ENCODE measurements at regions not wholly inside any gene's neighbourhood (a gene's known extent, or its start where the extent isn't known, plus 50 kb on each side); places are given as distances from the start of the nearest gene placed in this dataset.

DNA sequence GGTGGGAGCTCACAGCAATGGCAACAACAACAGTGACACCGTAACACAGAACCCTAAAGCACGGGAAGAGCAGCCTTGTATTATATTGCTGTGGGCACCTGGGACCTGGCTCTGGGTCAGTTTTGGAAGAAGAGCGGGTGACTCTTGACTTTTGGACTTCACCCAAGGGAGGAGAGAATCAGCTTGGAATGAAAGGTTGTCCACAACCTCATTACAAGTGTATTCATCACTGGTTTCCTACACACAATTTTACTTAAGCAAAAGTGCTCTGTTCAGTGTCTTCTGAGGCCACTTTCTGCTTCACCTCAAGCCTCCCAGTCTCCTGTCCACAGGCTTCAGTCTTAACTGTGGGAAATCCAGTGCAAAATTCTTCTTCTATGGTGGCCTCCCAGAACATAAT is 263.8 kb downstream of the KCNE4 start:
- TF ChIP-seq FOXM1 (IDR thresholded peaks at IDR 0.05; ENCODE audit: borderline replicate concordance) (no peak), FOXK2 (IDR thresholded peaks at IDR 0.05) (no peak), FOXA1 (IDR thresholded peaks at IDR 0.05) (no peak), SUZ12 (IDR thresholded peaks at IDR 0.05) (no peak), TARDBP (IDR thresholded peaks at IDR 0.05) (no peak), BHLHE40 (IDR thresholded peaks at IDR 0.05; ENCODE audit: borderline replicate concordance) (no peak), SP1 (IDR thresholded peaks at IDR 0.05) (no peak), ELF4 (IDR thresholded peaks at IDR 0.05) (no peak)
- TF ChIP-seq, protein P1, sequence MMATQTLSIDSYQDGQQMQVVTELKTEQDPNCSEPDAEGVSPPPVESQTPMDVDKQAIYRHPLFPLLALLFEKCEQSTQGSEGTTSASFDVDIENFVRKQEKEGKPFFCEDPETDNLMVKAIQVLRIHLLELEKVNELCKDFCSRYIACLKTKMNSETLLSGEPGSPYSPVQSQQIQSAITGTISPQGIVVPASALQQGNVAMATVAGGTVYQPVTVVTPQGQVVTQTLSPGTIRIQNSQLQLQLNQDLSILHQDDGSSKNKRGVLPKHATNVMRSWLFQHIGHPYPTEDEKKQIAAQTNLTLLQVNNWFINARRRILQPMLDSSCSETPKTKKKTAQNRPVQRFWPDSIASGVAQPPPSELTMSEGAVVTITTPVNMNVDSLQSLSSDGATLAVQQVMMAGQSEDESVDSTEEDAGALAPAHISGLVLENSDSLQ (IDR thresholded peaks at IDR 0.05): no peak

Data from HEK293T (cell line).